ELF-1 (cell line): ENCODE measurements at regions not wholly inside any gene's neighbourhood (a gene's known extent, or its start where the extent isn't known, plus 50 kb on each side); places are given as distances from the start of the nearest gene placed in this dataset.
A peak's percentile ranks its signal among the peaks of the same experiment; 100 is the strongest.

ENCODE experiments used
- DNase-seq: peaks from one replicate; pipeline ENCODE4 v3.0.0-alpha.2; 2016; ENCODE audit warnings: low read depth, low spot score

DNA sequence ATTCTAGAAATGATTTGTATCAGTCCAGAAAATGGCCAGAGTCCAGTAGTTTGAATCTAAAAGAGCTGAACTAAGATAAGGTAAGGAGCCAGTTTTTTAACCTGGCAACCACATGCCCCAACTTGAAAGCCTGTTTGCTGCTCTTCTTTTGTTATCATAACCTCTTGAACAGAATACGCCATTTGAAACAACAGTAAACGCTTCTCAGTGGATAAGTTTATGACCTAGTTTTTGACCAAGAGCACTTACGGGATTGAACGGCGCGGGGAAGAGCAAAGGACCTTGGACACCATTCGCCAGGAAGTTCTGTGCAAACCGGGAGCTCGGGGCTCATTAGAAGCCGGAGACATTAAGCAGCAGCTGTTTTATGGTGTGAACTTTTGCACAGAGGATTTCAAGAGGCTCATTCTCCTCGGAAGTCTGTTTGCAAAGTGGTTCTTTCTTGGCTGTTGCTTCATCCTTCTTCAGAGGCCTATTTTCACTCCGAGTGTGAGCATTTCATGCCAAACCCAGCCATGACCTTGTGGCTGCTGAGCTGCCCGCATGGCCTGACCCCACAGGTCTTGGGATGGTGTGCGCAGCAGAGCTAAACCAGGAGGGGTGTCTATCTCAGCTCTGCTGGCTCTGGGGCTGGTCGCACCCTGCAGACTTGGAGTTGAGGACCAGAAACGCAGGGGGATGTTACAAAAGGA, 215.1 kb downstream of the SOX4 start:
- DNase-seq = no peak

DNA sequence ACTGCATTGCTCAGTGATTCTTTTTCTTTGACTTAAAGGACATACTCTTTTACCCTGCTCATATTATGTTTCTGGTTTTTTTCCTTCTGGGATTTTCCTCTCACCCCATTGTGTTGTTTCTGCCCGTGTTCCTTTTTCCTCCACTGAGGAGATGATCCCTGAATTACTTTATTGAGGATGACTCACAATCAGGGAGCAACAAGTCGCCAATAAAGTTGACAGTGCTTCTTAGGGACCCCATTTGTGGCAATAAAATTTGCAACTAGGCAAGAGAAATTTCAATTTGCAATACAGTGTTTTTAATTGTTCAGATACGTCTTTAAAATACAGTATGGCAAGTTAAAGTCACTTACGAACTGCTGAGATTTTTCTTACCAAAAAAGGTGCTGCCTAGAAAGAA, 217.9 kb downstream of the SOX4 start:
- DNase-seq = no peak

DNA sequence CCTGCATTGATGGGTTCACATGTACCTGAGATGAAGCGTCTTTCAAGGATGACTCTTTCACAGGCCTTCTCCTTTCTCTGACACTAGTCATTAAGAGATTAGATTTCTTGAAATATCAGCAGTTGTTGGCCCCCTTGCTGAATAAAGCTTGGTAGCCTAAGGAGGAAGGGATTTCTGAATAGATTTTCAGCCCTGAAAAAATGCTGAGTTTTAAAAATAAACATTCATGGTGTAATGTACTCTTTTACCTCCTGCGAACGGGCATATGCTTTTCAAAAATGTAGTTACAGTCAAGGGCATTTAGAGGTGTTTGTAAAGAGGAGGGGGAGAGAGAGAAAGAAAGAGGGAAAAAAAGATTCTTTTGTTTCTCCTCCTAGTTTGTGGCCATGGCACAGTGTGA, 222.7 kb downstream of the SOX4 start:
- DNase-seq = no peak

DNA sequence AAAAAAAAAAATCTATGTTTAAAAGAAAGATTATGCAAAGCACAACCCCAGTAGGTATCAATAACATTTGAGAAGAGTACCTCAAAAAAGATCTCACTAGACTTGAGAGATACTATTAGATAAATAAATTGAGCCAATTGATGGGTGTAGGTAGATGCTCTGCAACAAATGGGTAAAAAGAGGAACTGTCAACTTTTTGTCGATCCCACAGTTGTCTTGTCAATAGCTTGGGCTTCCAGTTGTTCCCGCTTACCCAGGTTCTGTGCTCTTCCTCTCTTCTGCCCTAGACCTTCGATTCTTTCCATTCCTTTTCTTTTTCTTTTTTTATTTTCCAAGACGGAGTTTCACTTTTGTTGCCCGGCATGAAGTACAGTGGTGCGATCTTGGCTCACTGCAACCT, 226.9 kb downstream of the SOX4 start:
- no peak for DNase-seq

DNA sequence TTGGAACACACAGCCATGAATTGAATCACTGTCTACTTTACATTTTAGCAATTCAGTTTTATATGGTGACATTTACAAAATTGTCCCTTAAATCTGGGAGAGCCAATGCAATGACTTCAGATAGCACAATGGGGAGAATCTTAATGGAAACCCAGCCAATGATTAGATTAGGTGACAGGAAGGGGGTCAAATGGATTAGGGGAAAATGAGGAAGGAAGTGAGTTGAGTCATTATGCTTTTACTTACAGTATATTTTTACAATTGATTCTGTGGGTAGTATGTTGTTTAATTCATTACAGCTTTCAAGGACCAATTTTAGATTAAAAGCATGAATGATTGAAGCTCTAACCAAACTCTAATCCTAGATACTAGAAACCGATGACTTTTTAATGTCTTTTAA, 229.8 kb downstream of the SOX4 start:
- no peak for DNase-seq

DNA sequence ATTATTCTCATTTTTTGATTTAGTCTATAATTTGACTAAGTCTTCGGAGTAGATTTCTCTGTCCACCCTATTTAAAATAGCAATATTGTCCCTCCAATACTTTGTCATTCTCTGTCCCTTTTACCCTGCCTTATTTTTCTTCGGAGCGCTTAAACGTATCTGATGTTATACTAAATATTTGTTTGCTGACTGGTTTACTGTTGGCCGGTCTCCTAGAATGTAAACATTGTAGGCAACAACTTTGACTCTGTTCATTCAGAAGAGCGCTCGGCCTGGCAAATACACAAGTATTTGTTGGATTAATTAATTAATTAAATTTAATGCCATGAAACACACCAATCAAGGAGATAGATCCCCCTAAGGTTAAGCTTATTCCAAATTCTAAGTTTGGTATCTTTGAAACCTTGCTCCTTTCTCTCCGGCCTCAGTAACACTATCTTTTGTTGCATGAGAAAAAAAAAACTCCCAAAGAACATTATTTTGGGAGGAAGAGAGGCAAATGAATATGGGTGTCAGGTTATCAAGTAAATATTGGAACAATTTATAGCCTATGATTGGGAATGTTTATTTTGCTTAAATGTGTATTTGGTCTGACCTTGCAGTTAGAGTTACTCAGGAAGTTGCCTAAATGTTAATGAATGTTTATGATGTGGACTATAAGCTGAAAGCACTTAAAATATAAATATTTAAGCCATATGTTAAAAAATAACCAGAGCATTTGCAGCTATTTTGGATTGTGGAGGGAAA, 231.1 kb downstream of the SOX4 start:
- DNase-seq = no peak

DNA sequence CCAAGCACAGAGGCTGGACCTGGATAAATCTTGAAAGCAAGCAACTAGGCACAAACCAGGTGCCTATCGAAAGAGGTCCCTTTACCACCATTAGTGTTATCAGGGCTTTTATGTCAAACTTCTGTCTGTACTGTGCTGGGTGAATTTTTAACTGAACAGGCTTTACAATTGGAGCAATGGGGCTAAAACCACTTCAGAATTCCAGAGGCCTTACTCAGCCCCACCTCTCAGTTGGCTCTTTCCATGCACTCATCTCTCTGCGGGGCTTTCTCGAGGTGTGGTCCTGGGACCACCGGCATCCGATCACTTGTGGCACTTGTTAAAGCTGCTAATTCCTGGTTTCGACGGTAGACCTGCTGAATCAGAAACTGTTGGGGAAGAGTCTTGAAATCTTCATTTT, 232.5 kb downstream of the SOX4 start:
- DNase-seq = peak; percentile 79

DNA sequence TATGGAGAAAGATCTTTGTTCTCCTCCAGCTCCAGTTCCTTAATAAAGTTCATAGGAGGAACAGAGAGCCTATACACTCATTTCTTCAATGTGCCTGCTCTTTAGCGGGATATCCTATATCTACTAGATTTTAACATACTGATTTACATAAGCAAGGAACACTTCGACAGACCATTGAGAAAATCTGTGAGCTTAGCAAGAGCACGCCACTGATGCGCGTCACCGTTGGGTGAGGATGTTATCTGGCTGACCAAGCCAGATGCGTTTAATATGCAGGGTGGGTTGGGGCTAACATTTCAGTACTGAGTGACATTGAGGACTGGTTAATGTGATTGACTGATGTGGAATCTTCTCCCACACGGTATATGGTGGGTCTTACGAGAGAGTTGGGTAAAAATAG, 233.4 kb downstream of the SOX4 start:
- DNase-seq = no peak

DNA sequence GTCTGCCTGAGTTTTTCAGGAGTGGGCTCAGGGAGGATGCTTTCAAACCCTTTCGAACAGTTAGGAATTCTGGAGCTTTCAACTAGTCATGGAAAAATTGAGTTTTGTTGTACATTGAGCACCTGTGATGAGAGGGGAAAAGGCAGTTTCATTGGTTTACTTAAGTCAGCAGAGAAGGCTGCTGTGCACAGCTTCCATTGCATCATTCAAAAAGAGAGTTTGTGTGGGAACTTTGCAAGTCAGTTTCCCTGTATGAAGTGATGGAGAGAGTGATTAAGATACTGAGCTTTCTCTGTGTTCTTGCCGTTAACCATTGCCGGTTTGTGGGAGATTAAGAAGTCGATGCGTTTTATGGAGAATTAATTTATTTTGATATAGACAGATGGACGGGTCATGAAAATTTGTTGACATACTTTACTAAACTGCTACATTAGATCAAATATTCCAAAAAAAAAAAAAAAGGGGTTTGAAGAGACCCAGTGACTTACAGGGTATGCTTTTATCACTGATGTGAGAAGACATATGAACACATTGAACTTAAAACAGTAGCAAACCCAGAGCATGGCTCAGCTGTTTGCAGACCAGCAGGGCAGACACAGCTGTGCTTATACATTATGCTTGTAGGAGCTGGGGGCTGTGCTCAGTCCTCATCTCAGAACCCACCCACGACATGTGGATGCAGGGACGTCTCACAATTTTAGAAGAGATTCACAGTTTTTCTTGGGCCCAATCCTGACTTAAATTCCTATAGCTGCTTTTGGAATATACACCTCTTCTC, 234.1 kb downstream of the SOX4 start:
- no peak for DNase-seq

DNA sequence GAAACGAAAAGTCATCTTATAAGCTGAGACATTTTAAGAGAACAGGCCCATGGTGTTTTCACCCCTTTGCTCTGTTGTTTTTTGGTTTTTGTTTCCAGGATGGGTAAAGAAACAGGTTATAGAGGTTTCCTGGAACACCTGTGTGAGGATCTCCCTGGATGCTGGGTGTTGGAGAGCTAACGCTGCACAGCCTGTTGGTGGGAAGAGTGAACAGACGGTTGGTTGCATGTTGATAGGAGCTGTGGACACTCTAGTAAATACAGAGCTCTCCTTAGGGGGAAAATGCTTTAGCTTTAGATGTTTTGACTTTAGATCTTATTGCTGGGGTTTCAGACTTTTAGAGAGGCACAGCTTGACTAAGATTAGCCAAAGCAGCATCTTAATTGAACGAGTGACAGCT, 235.2 kb downstream of the SOX4 start:
- DNase-seq = no peak

DNA sequence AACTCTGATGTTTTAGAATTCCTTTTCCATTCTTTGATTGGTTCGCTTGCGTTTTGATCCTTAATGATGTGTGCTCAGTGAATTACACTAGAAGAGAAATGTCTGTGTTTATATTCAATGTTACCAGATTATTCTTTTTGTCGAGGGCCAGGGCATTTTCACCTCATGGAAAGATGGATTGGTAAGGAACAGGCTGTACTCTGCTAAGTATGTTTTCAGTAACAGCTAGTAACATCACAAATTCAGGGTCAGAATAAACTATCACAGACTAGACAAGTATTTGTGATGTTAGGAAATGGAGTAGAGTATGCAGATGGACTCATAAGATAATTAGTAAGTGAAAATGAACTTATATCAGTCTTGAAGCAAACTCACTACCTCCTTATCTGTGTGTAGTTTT, 235.6 kb downstream of the SOX4 start:
- no peak for DNase-seq

DNA sequence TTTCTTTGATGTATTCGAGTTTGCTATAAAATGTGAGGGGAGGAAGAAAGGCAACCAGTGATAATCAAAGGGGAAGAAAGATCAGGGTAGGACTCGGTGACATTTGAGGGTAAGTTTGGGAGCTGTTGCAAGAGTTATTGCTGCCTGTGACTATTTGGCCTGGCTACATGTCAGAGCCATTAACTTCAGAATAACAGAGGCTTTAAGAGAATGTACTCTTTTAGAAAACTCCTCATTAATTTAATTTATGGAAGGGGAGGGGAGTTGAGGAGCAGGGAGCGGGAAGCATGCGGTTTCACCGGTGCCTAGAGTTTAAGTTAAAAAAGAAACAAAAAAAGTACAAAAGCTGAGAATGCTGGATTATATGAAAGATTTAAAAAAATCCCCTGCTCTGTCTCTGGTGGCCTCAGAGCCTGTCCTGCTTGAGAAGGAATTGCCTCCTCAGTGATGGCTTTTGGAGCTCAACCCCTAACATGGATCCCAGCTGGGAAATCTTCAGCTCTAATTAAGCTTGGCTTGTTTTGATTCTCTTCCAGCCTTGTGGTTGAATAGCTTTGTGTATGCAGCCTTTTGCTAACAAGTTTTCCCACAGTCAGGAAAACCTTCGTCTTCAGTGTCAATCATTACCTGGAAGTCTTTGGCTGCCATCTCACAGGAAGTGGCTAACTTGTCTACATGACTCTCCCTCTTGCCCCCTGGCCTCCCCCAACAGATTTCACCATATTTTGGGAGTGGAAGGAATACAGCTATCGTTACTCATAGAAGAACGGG, 238.2 kb downstream of the SOX4 start:
- no peak for DNase-seq

DNA sequence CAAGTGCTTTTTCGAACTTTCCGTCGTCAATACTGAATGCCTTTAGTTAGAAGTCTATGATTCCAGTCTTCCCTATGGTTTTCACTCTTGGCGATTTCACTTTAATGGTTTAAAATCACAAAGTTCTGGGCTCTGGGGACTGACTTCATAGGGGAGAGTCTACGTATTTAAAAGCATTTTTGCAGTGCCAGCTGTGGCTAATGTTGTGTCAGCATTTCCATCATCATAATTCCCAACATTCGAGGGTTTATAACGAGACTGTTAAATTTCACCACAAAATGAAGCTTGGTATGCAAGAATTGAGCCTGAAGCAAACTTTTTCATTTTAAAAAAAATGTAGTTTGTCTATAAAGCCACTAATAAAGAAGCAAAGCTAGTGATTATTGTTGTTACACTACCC, 242.7 kb downstream of the SOX4 start:
- DNase-seq = no peak

DNA sequence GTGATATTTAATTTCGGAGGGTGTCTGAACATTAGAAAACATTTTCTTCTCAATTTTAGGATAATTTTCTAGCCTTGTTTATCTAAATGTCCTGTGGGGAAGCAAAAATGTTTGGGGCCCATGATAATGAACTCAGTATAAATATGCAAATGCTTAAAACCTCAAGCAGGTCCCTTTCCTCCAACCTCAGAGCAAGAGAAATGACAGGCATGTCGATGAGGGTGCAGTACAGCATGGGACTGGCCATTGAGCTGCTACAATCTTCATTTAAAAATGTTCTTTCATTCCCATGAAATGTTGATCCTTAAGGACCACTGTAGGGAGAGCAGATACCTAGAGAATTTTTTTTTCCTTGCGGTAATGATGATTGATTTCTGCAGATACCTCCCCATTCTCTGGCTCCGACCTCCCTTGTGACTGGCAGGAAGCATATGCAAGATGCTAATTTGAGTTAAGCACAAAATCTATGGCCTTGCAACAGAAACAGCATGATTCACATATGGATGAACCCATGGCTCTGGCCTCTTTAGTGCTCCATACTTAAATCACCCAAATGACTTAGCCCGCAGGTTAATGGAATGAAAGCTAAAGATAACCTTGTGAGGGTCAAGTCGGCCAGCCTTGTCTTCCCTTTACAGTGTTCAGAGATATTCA, 243.3 kb downstream of the SOX4 start:
- no peak for DNase-seq

DNA sequence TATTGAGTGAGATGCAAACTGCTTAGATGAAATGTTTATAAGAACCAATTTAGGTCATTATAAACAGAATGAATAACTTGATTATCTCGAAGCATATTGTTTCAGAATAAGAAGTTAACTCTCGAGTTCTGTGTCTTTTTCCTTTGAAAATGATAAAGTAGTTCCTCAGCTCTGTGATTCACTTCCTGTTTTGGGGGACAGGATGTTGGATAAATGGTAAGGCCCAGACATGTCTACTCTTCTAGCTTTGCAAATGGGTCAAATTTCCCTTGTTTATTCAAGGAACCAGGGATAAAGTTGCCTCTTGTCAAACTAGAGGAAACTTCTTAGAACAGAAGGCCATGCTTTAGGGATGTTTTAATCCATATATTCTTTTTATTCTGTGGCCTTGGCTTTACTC, 246.9 kb downstream of the SOX4 start:
- no peak for DNase-seq

DNA sequence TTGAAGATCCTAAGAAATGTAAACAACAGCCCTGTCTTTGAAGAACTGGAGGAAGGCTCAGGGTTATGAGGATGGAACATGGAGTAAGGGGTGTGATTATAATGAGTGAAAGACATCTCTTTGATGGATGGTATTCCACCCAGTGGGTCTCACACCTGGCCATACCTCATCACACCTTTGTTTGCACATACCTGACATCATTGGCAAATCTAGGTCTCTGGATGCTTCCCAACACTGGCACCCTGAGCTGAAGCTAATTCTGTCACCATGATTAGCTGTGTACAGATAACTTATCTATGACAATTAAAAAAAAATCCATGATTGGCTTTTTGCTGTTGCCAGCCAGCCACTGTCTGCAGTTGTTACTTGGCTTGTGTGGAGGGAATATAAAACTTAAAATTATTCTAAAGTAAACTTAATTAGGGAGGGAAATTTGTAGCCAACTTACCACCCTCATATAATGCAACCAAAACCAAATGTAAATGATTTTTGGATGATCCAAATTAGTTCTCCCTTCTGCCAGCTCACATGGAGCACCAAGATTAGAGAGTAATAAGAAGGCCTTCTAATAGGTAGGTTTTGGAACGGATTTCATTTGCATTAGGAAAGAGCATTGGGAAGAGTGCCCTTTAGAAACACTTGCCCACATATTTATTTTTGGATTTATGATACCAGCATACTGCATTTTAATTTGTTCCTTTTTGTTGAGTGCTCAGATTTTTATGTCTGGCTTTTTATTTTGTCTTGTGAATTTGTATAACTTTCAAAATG, 249.5 kb downstream of the SOX4 start:
- DNase-seq = no peak

DNA sequence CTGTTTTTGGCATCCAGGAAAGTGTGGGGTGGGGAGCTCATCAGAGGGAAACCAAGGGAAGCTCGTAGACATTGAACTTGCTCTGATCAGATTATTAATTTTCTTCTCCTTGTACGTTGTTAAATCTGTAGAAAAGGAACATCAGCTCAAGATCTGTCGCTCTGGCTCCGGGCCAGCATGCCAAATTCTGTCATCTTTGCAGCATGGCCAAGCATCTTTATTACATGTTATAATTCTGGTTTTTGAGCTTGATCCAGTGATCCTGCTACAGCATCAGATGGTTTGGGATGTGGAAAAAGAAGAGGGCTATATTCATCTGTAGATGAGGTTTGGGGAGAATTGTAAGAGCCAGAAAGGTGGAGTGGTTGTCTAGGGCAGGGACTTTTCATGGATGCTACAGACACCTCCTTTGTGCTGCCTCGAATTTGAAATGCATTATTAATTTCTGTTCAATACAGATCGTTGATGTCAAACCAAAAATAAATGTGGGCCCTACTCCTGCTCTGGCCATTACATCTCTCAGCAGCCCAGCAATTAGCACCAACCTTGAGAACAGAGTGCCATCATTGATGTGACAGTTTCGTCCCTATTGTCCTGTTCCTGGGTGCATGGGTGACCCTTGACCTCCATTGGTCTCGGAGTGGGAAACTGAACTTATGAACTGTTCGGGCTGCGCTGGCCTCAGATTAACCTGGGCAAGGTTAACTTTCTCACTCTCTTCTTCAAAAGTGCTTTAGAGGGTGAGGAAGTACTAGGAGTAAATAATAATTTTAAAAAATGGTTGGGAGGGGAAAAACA, 250.8 kb downstream of the SOX4 start:
- no peak for DNase-seq

DNA sequence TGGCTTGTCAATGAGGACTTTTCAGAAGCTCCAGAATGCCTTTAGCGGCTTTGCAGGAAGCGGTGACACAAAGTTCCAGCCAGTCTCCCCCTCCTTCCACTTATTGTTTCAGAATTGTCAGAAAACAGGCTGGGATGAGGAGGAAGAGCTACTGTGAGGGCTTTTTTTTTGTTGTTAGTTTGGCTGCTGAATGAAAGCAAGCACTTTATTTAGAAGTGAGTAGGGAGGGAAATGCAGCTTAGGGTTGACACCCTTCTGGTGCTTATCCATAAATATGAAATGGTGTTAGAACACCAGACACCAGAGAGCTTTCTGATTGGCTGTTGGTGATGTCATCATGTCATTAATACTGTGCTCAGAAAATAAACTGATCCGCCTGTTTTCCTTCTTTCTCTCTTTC, 251.5 kb downstream of the SOX4 start:
- DNase-seq = no peak

DNA sequence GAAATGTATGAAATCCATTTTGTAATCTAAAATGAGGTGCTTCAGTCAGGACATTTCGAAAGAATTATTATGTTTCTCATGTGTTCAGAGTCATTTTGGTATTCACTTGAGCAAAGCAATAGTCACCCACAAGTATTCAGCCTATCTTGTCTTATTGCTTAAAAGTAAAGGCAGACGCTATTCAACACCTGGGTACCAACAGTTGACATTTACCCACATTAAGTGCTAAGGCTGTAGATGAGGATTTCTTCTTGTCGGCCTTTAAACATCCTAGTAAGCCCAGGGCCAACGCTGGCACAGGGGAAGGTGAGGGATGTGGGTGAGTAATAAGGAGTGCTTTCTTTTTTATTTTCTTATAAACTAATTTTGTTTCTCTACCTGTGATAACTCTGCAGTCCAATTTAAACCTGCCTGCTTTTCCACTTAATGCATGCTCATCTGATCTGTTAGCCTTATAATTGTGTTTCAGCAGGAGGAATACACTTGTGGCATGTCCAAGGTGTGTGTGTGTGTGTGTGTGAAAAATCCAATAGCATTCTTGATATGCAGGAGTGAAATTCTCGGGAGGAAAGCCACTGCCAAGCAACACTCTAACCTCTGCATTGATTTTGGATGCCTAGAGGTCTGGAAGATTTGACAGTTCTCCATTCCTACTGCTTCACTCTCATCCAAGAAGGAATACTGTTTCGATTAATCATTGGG, 252.0 kb downstream of the SOX4 start:
- no peak for DNase-seq
